ENCODE measurements at regions not wholly inside any gene's neighbourhood (a gene's known extent, or its start where the extent isn't known, plus 50 kb on each side); places are given as distances from the start of the nearest gene placed in this dataset.

GRCh38 chr6:71405416-71405815, 116.8 kb downstream of the OGFRL1 start:
- Histone ChIP-seq H2AFZ (ENCODE audit: low read length) (no peak overlapping the region), H3K27me3 (ENCODE audit: insufficient read depth, low read length) (no peaks in the 10 kb centered on the region), H2BK5ac (ENCODE audit: insufficient read length, low read length) (no peak overlapping the region), H3K9ac (ENCODE audit: extremely low read depth, insufficient read length, low read length) (no peak overlapping the region), H3K23ac (ENCODE audit: insufficient read length, low read depth, low read length) (no peak overlapping the region), H2BK20ac (ENCODE audit: low read depth, low read length, poor library complexity, severe bottlenecking) (no peak overlapping the region), H3T11ph (ENCODE audit: low read length) (no peak overlapping the region), H3K14ac (ENCODE audit: insufficient read depth, low read length) (no peak overlapping the region), H3K18ac (ENCODE audit: insufficient read length, low read depth, low read length) (no peak overlapping the region), H3K9me3 (ENCODE audit: control insufficient read depth, low read depth, low read length) (no peaks in the 10 kb centered on the region), H4K20me1 (ENCODE audit: control insufficient read depth, insufficient read depth, insufficient read length) (no peaks in the 10 kb centered on the region), H4K91ac (ENCODE audit: insufficient read length, low read depth, low read length) (no peak overlapping the region), H3K4me2 (ENCODE audit: insufficient read depth, insufficient read length, low read length) (no peak overlapping the region), H3K4me1 (ENCODE audit: insufficient read depth, low read length) (peaks cover 9% of the 10 kb centered on the region; the same call in 1 of the 2 replicates), H2BK15ac (ENCODE audit: low read depth, low read length) (no peak overlapping the region), H2BK12ac (ENCODE audit: insufficient read length, low read depth, low read length) (no peak overlapping the region), H3K27ac (ENCODE audit: insufficient read length, low read depth, low read length) (no peak overlapping the region), H3K79me2 (ENCODE audit: insufficient read depth, low read length) (no peaks in the 10 kb centered on the region), H4K8ac (replicated peaks; ENCODE audit: insufficient read length, low read depth, low read length) (no peak overlapping the region), H3K79me1 (ENCODE audit: insufficient read depth, low read depth, low read length, poor library complexity, severe bottlenecking) (no peaks in the 10 kb centered on the region), H2BK120ac (ENCODE audit: low read depth, low read length, poor library complexity, severe bottlenecking) (no peak overlapping the region), H4K5ac (ENCODE audit: insufficient read length, low read depth, low read length) (no peak overlapping the region), H2AK5ac (ENCODE audit: insufficient read length, low read length) (no peak overlapping the region), H3K4ac (ENCODE audit: low read depth, low read length) (no peak overlapping the region), H3K56ac (ENCODE audit: insufficient read length, low read depth, low read length) (no peak overlapping the region), H3K23me2 (ENCODE audit: insufficient read length, low read depth, low read length, poor library complexity, severe bottlenecking) (no peaks in the 10 kb centered on the region)
- DNase-seq, result no peak
- peaks cover 31 to 32% of the 10 kb centered on the region in 2 experiments for H3K4me1 Mint-ChIP-seq
- TF ChIP-seq CTCF (conservative IDR thresholded peaks at IDR 0.05), result no peak
- no peak overlapping the region for H3K27ac Mint-ChIP-seq
- H3K9me3 Mint-ChIP-seq, result no peaks in the 10 kb centered on the region
- WGBS (ENCODE audit: extremely low coverage, insufficient read length, low lambda C conversion rate), result no CpG with 5 or more reads among the region's 1 CpG
- H3K4me3 Mint-ChIP-seq, result no peak overlapping the region
- H3K36me3 Mint-ChIP-seq (ENCODE audit: insufficient read depth in 1 of 3, low read depth in 3 of 3), result no peaks in the 10 kb centered on the region
- H3K27me3 Mint-ChIP-seq (ENCODE audit: low read depth), result no peaks in the 10 kb centered on the region
